OCI-LY1 (cell line): ENCODE measurements at regions not wholly inside any gene's neighbourhood (a gene's known extent, or its start where the extent isn't known, plus 50 kb on each side); places are given as distances from the start of the nearest gene placed in this dataset.

Experiments used
- H2AFZ ChIP-seq: fragments of 200-600 bp; sonication (generic), shearing (Covaris generic); 2 replicates; pipeline ENCODE4 v1.6.0; 2014; ENCODE audit warnings: antibody characterized with exemption, mild to moderate bottlenecking, low read length
- H3F3A ChIP-seq: fragments of 200-600 bp; sonication (generic), shearing (Covaris generic); 2 replicates; pipeline ENCODE4 v1.6.0; 2014; ENCODE audit warnings: mild to moderate bottlenecking, antibody characterized with exemption, low read length, moderate library complexity; ENCODE audit not compliant: insufficient read depth
- H3K27ac ChIP-seq: fragments of 200-600 bp; sonication (generic); 2 replicates; pipeline ENCODE4 v1.5.1; 2014; ENCODE audit warnings: low read length, mixed run types, mild to moderate bottlenecking, low read depth; ENCODE audit not compliant: poor library complexity, severe bottlenecking
- H3K27me3 ChIP-seq: fragments of 200-600 bp; sonication (generic); 2 replicates; pipeline ENCODE4 v1.6.0; 2014; ENCODE audit warnings: antibody characterized with exemption, mild to moderate bottlenecking, low read length, moderate library complexity; ENCODE audit not compliant: insufficient read depth
- H3K36me3 ChIP-seq: fragments of 200-600 bp; sonication (generic); 2 replicates; pipeline ENCODE4 v1.6.1; 2014; ENCODE audit warnings: mild to moderate bottlenecking, antibody characterized with exemption, low read length, moderate library complexity, mixed read lengths; ENCODE audit not compliant: insufficient read depth
- H3K4me1 ChIP-seq: fragments of 200-600 bp; sonication (generic); 2 replicates; pipeline ENCODE4 v1.5.1; 2014; ENCODE audit warnings: mild to moderate bottlenecking, low read length, moderate library complexity; ENCODE audit not compliant: insufficient read depth, severe bottlenecking
- H3K4me2 ChIP-seq: fragments of 200-600 bp; sonication (generic), shearing (Covaris generic); 2 replicates; pipeline ENCODE4 v1.6.1; 2014; ENCODE audit warnings: low read length
- H3K4me3 ChIP-seq: fragments of 200-600 bp; sonication (generic); 2 replicates; pipeline ENCODE4 v1.5.1; 2014; ENCODE audit warnings: low read length, low read depth, mild to moderate bottlenecking, mixed read lengths; ENCODE audit not compliant: poor library complexity, severe bottlenecking
- H3K79me2 ChIP-seq: fragments of 200-600 bp; shearing (Covaris generic); 2 replicates; pipeline ENCODE4 v1.6.1; 2016; ENCODE audit warnings: mixed run types, low read length, mixed read lengths; ENCODE audit not compliant: insufficient read depth
- H3K9ac ChIP-seq: fragments of 200-600 bp; sonication (generic), shearing (Covaris generic); 2 replicates; pipeline ENCODE4 v1.6.1; 2014; ENCODE audit warnings: mild to moderate bottlenecking, low read length, mixed read lengths
- H3K9me2 ChIP-seq: fragments of 200-600 bp; sonication (generic), shearing (Covaris generic); 2 replicates; pipeline ENCODE4 v1.6.1; 2014; ENCODE audit warnings: low read depth, mild to moderate bottlenecking, low read length, mixed read lengths
- H3K9me3 ChIP-seq: fragments of 200-600 bp; shearing (Covaris generic); 2 replicates; pipeline ENCODE4 v1.6.1; 2014; ENCODE audit warnings: low read length, mixed read lengths
- H4K20me1 ChIP-seq: fragments of 200-600 bp; sonication (generic), shearing (Covaris generic); 2 replicates; pipeline ENCODE4 v1.6.0; 2016; ENCODE audit warnings: mild to moderate bottlenecking, low read length; ENCODE audit not compliant: insufficient read depth
- CTCF ChIP-seq: fragments of 200-600 bp; sonication (generic), shearing (Covaris generic); IDR thresholded peaks from 2 replicates; pipeline ENCODE4 v1.5.1; 2017; ENCODE audit warnings: mild to moderate bottlenecking, antibody characterized with exemption, low read length, moderate library complexity, mixed read lengths
- EZH2 ChIP-seq: fragments of 200-600 bp; sonication (generic), shearing (Covaris generic); IDR thresholded peaks from 2 replicates; pipeline ENCODE4 v1.8.0; 2017; ENCODE audit warnings: borderline replicate concordance, mixed run types, mild to moderate bottlenecking, antibody characterized with exemption, low read length, moderate library complexity, mixed read lengths

GRCh38 chr6:169986171-169986847 is 234.9 kb downstream of the ERMARD start:
- peaks cover 10% of the 10 kb centered on the region for H3K4me1 ChIP-seq
- H3F3A ChIP-seq, result no peaks in the 10 kb centered on the region
- H2AFZ ChIP-seq, result no peak overlapping the region
- H3K9me3 ChIP-seq, result no peaks in the 10 kb centered on the region
- H3K4me3 ChIP-seq, result no peak overlapping the region
- no peaks in the 10 kb centered on the region for H4K20me1 ChIP-seq
- no peaks in the 10 kb centered on the region for H3K9me2 ChIP-seq
- no peak overlapping the region for H3K4me2 ChIP-seq
- H3K36me3 ChIP-seq, result no peaks in the 10 kb centered on the region
- no peak overlapping the region for H3K9ac ChIP-seq
- no peaks in the 10 kb centered on the region for H3K27me3 ChIP-seq
- H3K79me2 ChIP-seq, result no peaks in the 10 kb centered on the region
- TF ChIP-seq EZH2, result no peak
- TF ChIP-seq CTCF, result no peak
- H3K27ac ChIP-seq, result no peak overlapping the region

- H4K20me1 ChIP-seq, result no peaks in the 10 kb centered on the region
- H3K9me3 ChIP-seq, result no peaks in the 10 kb centered on the region
- H3K9me2 ChIP-seq, result no peaks in the 10 kb centered on the region
- TF ChIP-seq CTCF (no peak), EZH2 (no peak)
- peaks cover 9% of the 10 kb centered on the region for H3K4me1 ChIP-seq
- no peaks in the 10 kb centered on the region for H3F3A ChIP-seq
- H3K4me2 ChIP-seq, result no peak overlapping the region
- H3K4me3 ChIP-seq, result no peak overlapping the region
- H3K27me3 ChIP-seq, result no peaks in the 10 kb centered on the region
- H3K79me2 ChIP-seq, result no peaks in the 10 kb centered on the region
- no peak overlapping the region for H2AFZ ChIP-seq
- H3K27ac ChIP-seq, result no peak overlapping the region
- H3K9ac ChIP-seq, result no peak overlapping the region
- no peaks in the 10 kb centered on the region for H3K36me3 ChIP-seq
These were observed 233.9 kb downstream of the ERMARD start for GRCh38 chr6:169985121-169986015.

GRCh38 chr6:169984181-169985120 is 233.0 kb downstream of the ERMARD start:
- Histone ChIP-seq H3K9me3 (no peaks in the 10 kb centered on the region), H3K79me2 (no peaks in the 10 kb centered on the region), H3K4me2 (no peak overlapping the region), H4K20me1 (no peaks in the 10 kb centered on the region), H3K4me1 (no peaks in the 10 kb centered on the region), H3K9ac (no peak overlapping the region), H3K27me3 (no peaks in the 10 kb centered on the region), H3K36me3 (no peaks in the 10 kb centered on the region), H3K9me2 (no peaks in the 10 kb centered on the region), H3K4me3 (no peak overlapping the region), H3K27ac (no peak overlapping the region), H3F3A (no peaks in the 10 kb centered on the region), H2AFZ (no peak overlapping the region)
- TF ChIP-seq EZH2 (no peak), CTCF (no peak)
